ENCODE measurements at regions not wholly inside any gene's neighbourhood (a gene's known extent, or its start where the extent isn't known, plus 50 kb on each side); places are given as distances from the start of the nearest gene placed in this dataset.

GRCh38 chr6:19317431-19317986 lies 519.7 kb upstream of the ID4 start:
- TF ChIP-seq MAX (IDR thresholded peaks at IDR 0.05) = no peak
- TF ChIP-seq NFIC (IDR thresholded peaks at IDR 0.05) = no peak
- TF ChIP-seq RAD21 (IDR thresholded peaks at IDR 0.05; ENCODE audit: low read depth) = no peak
- TF ChIP-seq CREB1 (IDR thresholded peaks at IDR 0.05; ENCODE audit: low read depth) = no peak
- no peak for TF ChIP-seq ZBTB7A (IDR thresholded peaks at IDR 0.05; ENCODE audit: low read depth)
- TF ChIP-seq EP300 (IDR thresholded peaks at IDR 0.05; ENCODE audit: borderline replicate concordance) = no peak
- no peak for TF ChIP-seq REST (IDR thresholded peaks at IDR 0.05; ENCODE audit: low read depth)
- TF ChIP-seq EGR1 (IDR thresholded peaks at IDR 0.05) = no peak
- TF ChIP-seq TEAD4 (IDR thresholded peaks at IDR 0.05) = no peak
